LNCAP (cell line): ENCODE measurements at regions not wholly inside any gene's neighbourhood (a gene's known extent, or its start where the extent isn't known, plus 50 kb on each side); places are given as distances from the start of the nearest gene placed in this dataset.

Experiments
- TF ChIP-seq, protein P1 (sequence below): fragments of 450-650 bp; IDR thresholded peaks from 2 replicates; pipeline ENCODE4 v1.5.1; 2017; ENCODE audit warnings: mild to moderate bottlenecking

- TF ChIP-seq, protein P1, sequence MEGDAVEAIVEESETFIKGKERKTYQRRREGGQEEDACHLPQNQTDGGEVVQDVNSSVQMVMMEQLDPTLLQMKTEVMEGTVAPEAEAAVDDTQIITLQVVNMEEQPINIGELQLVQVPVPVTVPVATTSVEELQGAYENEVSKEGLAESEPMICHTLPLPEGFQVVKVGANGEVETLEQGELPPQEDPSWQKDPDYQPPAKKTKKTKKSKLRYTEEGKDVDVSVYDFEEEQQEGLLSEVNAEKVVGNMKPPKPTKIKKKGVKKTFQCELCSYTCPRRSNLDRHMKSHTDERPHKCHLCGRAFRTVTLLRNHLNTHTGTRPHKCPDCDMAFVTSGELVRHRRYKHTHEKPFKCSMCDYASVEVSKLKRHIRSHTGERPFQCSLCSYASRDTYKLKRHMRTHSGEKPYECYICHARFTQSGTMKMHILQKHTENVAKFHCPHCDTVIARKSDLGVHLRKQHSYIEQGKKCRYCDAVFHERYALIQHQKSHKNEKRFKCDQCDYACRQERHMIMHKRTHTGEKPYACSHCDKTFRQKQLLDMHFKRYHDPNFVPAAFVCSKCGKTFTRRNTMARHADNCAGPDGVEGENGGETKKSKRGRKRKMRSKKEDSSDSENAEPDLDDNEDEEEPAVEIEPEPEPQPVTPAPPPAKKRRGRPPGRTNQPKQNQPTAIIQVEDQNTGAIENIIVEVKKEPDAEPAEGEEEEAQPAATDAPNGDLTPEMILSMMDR, result no peak
These were observed 151.9 kb upstream of the SMC2 start for GRCh38 chr9:103942200-103942599.

- TF ChIP-seq, protein P1, result no peak
These were observed 151.5 kb upstream of the SMC2 start for GRCh38 chr9:103942651-103943050.

DNA sequence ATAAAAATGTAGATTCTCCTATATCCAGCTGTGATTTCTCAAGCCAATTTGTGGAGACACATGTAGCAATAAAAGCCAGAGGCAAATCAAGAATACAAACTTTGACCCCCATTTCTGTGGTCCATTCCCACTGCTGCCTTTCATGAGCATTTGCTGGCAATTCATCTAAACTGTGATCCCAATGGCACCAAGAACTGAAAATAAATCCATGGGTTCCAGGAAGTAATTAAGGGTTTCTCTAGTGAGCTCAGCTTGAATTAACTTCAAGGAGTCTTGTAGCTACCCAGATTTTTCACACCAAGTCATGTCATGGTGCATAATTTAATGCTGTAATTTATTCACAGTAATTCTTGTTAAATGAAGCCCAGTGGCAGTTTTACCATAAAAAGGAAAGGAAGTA lies 145.0 kb upstream of the SMC2 start:
- TF ChIP-seq, protein P1, result no peak

- TF ChIP-seq, protein P1, result no peak
These were observed 116.9 kb upstream of the SMC2 start for GRCh38 chr9:103977163-103977562.

GRCh38 chr9:103978396-103978795 lies 115.7 kb upstream of the SMC2 start:
- TF ChIP-seq, protein P1, result no peak

- TF ChIP-seq, protein P1, result no peak
These were observed 112.2 kb upstream of the SMC2 start for GRCh38 chr9:103981912-103982311.

DNA sequence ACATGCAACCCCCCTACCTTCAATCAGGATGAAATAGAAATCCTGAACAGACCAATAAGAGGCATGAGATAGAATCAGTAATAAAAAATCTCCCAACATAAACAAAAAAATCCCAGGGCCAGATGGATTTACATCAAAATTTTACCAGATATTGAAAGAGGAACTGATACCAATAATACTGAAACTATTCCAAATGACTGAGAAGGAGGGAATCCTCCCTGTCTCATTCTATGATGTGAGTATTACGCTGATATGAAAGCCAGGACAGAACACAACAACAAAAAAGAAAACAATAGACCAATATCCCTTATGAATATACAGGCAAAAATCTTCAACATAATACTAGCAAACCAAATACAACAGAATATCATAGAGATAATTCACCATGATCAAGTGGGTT lies 109.0 kb upstream of the SMC2 start:
- TF ChIP-seq, protein P1, result no peak

DNA sequence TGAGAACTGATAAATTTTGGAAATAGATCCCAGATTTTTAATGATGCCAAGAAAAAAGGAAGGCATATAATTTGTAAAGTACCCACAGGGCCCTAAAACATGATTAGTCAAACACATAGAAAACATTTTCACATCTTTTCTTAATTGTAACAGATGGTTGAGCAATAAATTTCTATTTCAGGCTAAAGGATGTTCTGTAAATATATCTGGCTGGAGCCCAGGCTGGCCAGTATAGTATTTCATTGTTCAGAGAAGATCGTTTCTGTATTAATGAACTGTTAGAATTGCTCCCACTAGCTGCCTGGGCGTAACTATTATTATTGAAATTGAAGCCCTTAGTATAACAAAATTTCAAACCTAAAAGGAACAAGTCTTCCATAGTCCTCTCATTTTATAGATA lies 105.3 kb upstream of the SMC2 start:
- TF ChIP-seq, protein P1, result no peak
